Superior temporal gyrus (tissue), 1 donor: ENCODE measurements at regions not wholly inside any gene's neighbourhood (a gene's known extent, or its start where the extent isn't known, plus 50 kb on each side); places are given as distances from the start of the nearest gene placed in this dataset.
A peak's percentile ranks its signal among the peaks of the same experiment; 100 is the strongest.
"Not testable (repeated sequence)": the region's sequence is repeated elsewhere in the genome, so short reads cannot be mapped to it uniquely, and the experiment has no call there.

ENCODE experiments used
- DNase-seq: peaks from one replicate; pipeline ENCODE4 v3.0.0-alpha.2; 2016; ENCODE audit errors: extremely low spot score

DNA sequence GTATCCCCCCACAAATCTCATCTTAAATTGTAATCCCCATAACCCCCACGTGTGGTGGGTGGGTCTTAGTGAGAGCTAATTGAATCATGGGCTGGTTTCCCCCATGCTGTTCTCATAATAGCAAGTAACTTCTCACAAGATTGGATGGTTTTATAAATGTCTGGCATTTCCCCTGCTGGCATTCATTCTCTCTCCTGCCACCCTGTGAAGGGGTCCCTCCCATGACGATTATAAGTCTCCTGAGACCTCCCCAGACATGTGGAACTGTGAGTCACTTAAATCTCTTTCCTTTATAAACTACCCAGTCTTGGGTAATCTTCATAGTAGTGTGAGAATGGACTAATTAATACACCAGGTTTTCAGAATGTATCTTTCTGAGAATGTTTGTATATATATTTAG, 1159.4 kb downstream of the FAM181B start:
- no peak for DNase-seq

DNA sequence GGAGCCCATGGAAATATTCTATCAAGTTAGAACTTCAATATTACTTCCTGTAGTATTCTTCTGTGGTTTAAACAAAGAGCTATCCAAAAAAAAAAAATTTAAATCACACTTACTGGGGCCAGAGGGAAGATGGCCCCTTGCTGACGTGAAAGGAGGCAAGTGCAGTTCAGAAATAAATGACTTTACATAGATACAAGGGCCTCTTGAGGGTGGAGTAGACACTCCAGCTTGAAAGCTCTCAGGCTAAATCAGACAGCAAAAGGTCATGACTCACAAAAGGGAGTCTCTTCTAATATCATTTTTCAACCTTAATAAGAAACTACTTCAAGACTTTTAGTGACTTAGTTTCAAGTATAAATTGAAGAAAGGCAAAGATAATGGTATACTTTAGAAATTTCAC, 1160.3 kb downstream of the FAM181B start:
- DNase-seq: no peak

DNA sequence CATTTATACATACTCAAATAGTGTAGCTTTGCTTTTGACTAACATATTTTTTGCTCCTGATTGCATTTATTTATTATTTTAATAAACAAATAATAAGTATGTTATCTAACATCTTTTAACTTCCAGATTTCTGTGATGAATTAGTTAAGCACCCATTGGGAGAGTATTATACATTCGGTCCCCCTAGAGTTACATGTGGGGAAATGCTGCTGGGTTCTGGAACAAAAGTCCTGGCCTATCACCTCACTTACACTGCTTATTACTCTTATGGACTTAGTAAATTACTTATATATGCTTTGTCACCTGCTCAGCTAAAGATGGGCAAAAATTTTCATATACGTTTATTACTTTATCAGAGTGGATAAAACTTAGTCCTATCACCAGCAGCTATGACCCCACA, 1163.0 kb downstream of the FAM181B start:
- no peak for DNase-seq

DNA sequence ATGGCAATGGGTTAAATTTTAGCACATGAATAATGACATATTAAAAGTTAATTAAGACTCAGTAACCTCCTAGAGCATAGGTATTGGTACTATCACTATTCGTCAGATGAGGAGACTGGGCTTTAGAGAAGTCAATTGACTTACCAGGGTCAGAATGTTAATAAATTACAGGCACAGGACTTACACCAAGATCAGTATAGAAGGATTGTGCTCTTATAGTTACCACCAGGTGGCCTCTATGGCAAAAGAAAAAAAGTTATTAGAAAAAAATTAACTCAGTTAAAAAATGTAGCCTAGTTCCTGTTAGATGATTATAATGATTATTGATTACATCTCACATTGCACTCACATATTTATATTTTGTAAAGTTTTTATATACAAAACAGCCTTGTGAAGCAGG, 1163.7 kb downstream of the FAM181B start:
- no peak for DNase-seq

DNA sequence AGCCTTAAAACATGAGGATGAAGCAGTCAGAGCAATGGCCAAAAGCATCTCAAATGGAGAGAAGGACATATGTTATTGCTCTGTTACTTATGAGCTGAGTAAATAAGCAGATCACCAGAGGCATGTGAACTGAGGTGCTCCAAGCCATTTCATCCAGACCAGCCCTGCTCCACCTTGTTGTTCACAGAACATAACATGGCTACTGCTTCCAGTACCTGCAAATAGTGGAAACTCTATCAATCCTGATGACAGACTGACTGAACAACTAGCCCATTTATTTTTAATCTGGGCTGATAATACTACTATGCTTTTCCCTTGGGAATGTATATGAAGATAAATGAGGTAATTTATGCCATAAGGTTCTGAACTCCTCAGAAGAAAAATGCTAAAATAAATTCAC, 1164.7 kb downstream of the FAM181B start:
- DNase-seq: no peak

DNA sequence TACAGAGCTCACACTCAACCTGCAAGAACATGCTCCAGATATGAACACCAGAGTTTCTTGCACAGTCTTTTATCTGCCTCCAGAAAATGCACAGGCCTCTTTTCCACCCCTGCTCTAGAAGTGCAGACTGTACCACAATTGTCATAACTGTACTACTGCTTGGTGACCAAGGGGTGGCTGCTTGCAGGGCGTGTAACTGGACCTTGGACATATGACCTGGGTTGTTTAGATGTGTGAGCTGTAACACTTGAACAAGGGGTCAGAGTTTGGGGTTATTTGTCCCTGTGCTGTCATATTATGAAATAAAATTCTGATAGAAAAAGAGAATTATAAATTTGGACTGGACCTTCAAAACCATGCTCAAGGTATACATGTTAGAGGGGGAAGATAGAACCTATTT, 1185.5 kb downstream of the FAM181B start:
- no peak for DNase-seq

DNA sequence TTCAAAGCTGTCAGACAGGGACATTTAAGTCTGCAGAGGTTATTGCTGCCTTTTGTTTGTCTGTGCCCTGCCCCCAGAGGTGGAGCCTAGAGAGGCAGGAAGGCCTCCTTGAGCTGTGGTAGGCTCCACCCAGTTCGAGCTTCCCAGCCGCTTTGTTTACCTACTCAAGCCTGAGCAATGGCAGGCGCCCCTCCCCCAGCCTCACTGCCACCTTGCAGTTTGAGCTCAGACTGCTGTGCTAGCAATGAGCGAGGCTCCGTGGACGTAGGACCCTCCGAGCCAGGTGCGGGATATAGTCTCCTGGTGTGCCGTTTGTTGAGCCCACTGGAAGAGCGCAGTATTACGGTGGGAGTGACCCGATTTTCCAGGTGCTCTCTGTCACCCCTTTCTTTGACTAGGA, 1193.9 kb downstream of the FAM181B start:
- not testable (repeated sequence) for DNase-seq

DNA sequence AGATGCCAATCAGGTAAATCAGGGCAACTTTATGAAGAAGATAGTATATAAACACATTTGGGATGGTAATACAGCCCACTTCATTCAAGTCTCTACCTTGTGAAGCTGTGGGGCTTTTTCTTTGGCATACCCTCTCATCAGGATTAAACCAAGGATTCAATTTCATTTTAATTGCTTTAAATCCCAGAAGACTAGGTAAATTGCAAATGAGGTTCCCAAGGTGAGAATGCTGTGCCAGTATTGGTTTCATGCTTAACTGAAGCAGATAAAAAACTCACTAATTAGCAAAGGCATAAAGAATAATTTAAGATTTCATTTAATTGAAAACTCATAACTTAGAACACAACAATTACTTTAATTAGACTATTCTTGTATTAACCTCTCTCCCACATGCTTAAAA, 1218.1 kb downstream of the FAM181B start:
- no peak for DNase-seq

DNA sequence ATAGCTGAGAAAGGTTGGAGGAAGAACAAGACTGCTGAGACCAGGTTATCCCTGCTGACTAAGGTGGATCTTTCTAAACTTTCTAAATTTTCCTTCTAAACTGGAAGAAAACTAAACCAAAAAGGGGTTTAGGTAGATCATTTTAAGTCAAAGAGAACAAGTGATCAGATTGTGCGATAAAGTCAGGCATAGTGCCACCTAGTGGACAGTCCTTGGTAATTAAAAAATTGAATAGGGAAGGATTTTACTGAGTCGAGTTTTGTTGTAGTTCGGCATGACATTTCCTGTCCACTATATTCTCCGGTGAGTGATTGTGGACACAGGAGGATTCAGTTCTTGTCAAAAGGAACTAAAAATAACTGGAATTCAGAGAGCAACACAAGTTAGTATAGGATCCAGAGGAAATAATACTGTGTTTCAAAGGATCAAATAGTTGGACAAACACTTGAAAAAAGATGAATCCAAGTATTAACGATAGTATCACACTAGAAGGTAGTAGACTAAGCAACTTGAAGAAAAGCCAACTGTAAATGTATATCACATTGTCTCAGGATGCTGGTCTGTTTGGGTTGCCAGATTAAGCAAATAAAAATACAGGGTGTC, 1236.4 kb downstream of the FAM181B start:
- peak; percentile 75 for DNase-seq

DNA sequence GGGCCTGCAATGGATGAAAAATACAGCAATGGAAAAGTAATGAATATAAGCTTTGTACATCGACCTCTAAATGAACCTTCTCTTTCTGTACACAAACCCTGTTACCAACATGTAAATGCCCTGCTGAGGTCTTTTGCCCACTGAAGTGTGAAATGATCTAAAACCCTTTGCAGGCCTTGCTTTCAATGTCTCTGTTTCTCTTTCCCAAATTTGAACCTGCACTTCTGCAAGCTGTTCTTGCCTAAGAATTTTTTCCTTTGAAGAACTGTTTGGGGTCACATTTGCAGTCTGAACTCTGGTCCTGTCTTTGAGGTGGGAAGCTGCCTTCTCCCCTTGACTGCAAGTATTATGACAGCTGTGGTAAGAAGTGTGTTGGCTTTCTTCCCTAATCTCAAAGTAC, 1237.1 kb downstream of the FAM181B start:
- no peak for DNase-seq

DNA sequence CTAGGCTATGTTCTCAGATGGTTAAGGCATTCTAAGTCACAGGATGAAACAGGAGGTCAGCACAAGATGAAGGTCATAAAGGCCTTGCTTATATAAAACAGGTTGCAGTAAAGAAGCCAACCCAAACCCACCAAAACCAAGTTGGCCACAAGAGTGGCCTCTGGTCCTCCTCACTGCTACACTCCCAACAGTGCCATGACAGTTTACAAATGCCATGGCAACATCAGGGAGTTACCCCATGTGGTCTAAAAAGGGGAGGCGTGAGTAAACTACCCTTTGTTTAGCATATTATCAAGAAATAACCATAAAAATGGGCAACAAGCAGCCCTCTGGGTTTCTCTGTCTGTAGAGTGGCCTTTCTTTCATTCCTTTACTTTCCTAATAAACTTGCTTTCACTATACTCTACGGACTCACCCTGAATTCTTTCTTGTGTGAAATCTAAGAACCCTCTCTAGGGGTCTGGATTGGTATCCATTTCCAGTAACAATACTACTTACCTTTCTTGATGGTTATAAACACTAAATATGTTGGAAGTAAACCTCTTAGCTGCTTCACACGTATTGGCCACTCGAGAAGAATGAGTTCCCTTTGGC, 1237.9 kb downstream of the FAM181B start:
- DNase-seq: no peak

DNA sequence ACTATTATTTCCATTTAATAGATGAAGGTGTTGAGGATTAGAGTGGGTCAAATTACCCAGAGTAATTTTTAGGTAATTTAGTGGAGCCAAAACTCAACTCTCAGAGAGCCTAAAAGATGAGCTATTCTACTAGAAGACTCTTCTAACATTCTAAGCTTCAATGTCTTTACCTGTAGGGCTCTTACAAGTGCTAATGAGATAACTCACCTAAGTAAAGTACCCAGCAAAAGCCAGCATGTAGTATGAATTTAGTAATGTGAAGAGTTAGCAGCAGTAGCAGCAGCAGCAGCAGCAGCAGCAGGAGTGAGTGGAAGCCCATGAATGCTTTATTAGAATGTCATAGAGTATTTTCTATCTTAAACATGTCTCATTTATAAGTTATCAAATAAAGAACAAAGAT, 1239.2 kb downstream of the FAM181B start:
- no peak for DNase-seq

DNA sequence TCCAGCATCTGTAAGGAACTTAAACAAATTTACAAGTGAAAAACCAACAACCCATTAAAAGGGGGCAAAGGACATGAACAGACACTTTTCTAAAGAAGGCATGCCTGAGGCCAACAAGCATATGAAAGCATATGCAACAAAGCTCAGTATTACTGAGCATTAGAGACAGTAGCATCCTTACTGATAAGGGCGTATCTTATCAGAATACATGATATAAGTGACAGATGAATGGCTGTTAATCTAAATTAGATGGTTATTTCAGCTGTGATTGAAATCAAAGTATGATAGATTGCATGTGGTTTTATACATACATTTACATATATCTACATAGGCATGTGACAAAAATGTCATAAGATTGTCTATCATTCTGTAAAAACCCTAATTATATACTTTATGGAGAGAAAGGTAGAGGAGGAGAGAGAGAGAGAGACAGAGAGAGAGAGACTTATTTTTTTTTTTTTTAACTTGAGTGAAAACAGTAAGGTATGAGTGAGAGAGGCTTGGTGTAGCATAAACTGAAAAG, 1240.7 kb downstream of the FAM181B start:
- no peak for DNase-seq

DNA sequence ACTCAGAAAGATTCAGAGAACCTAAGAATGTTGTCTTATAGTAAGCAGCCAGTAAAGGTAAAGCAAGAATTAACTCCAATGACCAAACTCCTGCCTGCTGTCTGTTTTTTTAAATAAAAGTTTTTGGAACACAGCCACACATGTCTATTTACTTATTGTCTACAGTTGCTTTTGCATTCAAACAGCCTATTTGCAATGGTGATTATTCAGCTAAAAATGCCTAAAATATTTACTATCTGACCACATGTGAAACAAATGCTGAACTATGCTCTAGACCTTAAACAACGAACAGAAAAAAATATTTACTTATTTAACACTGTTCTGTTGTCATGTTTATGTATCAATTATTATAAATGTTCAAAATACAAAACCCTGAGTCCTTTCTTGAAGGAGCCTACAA, 1246.6 kb downstream of the FAM181B start:
- DNase-seq: no peak

DNA sequence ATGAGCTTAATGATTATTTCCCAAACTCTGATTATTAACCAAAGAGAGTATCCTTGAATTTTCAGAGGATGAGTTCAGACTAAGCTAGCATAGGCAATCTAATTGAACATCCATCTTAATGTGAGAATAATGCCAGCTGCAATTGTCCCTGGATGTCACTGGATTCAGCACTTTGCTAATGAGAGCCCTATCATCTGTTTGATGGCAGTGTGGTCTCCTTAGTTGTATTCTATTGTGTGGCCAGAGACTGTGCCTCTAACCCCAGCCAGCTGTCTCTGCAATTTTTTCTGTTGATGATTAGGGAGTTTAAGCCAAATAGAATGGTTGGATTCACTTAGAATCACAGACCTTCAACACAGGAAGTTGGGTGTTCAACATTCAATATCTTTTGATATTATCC, 1249.5 kb downstream of the FAM181B start:
- no peak for DNase-seq

DNA sequence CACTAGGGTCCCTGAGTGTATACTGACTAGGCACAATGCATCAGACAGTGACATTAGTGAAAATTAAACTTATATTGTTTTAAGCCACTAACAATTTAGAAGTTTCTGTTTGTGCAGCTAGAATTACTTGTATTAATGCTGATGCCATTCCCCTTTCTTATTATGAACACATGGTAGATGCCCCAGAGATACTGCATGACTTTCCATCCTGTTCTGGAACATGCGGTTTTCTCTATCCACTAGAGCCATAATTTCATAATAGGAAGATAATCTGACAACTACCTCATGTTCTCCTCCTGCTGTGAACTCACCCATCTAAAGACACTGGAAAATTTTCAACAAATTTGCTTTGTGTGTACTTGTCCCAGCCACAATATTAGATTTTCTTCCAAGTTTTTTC, 1256.4 kb downstream of the FAM181B start:
- DNase-seq: no peak

DNA sequence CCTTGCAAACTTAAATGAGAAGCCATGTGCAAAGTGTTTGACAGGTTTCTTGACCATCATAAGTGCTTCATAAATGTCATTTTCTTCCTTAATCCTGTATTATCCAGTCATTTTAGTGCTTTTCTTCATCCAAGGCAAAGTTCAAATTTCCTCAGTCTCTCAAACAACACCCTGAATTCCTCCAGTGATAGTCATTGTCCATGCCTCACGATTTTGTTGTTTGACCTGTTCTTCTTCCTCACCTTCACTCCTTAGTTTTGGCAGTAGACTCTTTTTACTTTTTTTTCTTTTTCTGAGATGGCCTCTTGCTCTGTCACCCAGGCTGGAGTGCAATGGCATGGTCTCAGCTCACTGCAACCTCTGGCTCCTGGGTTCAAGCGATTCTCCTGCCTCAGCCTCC, 1257.3 kb downstream of the FAM181B start:
- DNase-seq: no peak

DNA sequence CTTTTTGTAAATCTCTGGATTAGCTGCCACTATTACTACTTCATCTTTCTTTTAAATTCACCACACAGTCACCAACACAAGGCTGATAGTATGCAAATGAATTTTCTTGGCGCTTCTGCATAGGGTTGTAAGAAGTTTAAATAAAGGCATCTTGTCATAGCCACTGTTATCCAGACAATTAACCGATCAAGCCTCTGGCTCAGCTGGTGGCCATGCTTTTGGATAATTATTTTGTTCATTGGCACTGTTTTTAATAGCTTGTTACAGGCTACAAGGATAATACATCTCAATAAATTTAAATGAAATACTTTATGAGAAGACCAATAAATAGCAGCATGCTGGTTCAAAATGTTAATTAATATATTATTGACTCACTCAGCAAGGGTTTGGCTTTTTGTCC, 1261.0 kb downstream of the FAM181B start:
- DNase-seq: no peak

DNA sequence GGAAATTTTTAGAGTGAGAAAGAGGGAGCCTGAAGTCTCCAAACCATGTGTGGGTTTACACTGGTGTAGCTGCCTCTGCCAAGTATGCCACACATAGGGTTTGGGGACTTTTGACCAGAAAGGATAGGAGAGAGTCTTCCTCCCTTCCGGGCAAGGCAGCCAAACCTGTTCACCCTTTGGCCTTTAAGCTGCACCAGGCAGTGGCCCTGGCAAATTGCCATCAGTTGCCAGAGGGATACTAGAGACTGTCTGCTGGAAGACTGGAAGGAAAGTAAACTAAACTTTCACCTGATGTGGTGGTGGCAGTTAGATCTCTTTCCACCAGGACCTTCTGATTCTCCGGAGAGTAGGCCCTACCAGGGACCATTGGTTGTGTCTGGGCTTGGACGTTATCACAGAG, 1263.2 kb downstream of the FAM181B start:
- DNase-seq: no peak

DNA sequence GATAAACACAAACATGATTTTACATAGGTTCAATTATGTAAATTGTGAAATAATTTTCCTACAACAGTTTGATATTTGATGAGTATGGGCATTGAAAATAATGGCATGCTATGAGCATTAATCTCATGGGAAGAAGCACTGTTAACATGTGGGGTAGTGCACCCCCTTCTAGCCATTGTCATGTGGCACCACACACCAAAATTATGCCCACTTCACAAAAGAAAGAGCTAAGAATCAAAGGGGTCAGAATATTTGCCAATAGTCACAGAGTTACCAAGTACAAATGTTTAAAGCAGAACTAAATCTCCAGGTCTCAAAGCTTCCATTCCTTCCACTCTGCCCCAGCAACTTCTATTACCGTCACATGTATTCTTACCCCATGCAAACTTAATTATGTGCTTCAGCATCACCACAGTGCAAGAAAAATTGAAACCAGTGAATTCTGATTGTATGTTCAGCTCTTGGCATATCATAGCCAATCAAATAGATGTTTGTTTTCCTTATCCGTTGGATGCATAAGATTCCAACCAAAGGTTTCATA, 1273.8 kb downstream of the FAM181B start:
- no peak for DNase-seq

DNA sequence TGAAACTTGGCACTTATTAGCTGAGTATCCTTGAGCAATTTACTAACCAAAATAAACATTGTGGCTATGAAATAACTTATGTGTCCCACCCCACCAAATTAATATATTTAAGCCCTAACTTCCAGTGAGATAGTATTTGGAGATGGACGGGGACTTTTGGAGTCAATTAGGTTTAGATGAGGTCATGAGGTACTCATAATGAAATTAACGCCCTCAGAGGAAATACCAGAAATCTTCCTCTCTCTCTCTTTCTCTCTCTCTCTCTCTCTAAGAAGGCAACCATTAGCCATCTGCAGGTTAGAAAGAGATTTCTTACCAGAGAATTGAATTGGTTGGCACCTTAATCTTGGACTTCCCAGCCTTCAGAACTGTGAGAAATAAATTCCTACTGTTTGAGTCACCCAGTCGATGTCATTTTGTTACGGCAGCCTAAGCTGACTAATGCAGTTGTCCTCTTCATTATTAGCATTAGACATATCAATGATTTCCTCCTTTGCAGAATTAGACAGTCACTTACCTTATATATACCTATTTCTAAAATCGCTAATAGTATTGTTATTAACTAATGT, 1284.0 kb downstream of the FAM181B start:
- no peak for DNase-seq

DNA sequence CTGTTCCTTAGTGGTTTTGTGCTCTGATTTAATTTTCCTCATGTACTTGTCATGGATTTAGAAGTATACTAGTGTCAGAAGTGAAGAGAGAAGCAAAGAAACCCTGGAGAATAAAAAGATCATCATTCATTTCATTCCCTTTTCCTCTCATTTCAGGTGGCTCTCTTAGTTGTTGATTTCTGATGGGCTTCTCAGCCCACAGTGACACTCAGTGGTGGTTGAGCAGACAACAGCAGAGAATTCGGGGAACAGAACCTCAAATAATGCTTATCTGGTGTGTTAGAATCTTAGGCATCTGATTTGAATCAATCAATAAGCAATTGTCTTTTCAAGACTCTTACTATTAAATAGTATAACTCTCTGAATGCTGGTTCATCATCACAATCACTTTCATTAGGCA, 1289.4 kb downstream of the FAM181B start:
- peak; percentile 37 for DNase-seq

DNA sequence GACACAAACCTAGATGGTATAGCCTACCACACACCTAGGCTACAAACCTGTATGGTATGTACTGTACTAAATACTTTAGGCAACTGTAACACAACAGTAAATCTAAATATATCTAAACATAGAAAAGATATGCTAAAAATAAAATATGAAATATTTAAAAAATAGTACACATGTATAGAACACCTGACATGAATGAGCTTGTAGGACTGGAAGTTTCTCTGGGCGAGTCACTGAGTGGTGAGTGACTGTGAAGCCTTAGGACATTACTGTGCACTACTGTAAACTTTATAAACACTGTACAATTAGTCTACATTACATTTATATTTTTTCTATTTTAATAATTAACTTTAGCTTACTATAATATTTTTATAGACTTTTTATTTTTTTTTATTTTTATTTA, 1301.3 kb downstream of the FAM181B start:
- DNase-seq: no peak
